Transverse colon (tissue), 3 donors: ENCODE measurements at regions not wholly inside any gene's neighbourhood (a gene's known extent, or its start where the extent isn't known, plus 50 kb on each side); places are given as distances from the start of the nearest gene placed in this dataset.

ENCODE experiments used
- CTCF ChIP-seq, 5 experiments: fragments of 200-600 bp in 3 of 5; fragments of 450-650 bp in 2 of 5; sonication (generic) in 3 of 5; IDR thresholded peaks; 1 replicate in 2 of 5; 2 replicates in 3 of 5; pipeline ENCODE4 v1.5.1; 2016 to 2017; ENCODE audit warnings: antibody characterized with exemption in 5 of 5, inconsistent platforms in 3 of 5, mild to moderate bottlenecking in 2 of 5, moderate library complexity in 1 of 5
- EP300 ChIP-seq: sonication (generic); formaldehyde crosslinking; IDR thresholded peaks from one replicate; pipeline ENCODE4 v1.6.1; 2017; ENCODE audit warnings: antibody characterized with exemption, low read depth

GRCh38 chr14:51513933-51514332, 137.8 kb upstream of the FRMD6 start:
- TF ChIP-seq EP300 (no peak), CTCF (IDR thresholded peaks at IDR 0.05) (no peak)
